ENCODE measurements at regions not wholly inside any gene's neighbourhood (a gene's known extent, or its start where the extent isn't known, plus 50 kb on each side); places are given as distances from the start of the nearest gene placed in this dataset.

DNA sequence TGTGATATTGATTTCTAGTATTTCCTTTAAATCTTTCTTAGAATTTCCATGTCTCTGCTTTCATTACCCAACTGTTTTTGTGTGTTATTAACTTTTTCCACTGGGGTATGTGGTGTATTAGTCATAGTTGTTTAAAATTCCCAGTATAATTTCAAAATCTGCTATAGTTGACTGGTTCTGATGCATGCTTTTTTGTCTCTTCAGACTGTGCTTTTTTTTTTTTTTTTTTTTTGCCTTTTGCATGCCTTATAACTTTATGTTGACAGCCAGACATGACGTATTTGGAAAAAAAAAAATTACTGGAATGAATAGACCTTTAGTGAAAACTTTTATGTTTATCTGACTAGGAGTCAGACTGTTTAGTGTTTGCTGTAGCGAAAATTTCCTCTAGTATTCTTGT, 580.4 kb downstream of the ANKRD50 start:
- H3K27ac Mint-ChIP-seq (ENCODE audit: unreplicated experiment): no peak overlapping the region
- no peaks in the 10 kb centered on the region for H3K4me1 Mint-ChIP-seq
- peaks cover 16% of the 10 kb centered on the region for H3K9me3 Mint-ChIP-seq
- no peak overlapping the region for H3K4me3 Mint-ChIP-seq
- peaks cover 15% of the 10 kb centered on the region for H3K36me3 Mint-ChIP-seq (ENCODE audit: low read depth)
- TF ChIP-seq, protein P1, sequence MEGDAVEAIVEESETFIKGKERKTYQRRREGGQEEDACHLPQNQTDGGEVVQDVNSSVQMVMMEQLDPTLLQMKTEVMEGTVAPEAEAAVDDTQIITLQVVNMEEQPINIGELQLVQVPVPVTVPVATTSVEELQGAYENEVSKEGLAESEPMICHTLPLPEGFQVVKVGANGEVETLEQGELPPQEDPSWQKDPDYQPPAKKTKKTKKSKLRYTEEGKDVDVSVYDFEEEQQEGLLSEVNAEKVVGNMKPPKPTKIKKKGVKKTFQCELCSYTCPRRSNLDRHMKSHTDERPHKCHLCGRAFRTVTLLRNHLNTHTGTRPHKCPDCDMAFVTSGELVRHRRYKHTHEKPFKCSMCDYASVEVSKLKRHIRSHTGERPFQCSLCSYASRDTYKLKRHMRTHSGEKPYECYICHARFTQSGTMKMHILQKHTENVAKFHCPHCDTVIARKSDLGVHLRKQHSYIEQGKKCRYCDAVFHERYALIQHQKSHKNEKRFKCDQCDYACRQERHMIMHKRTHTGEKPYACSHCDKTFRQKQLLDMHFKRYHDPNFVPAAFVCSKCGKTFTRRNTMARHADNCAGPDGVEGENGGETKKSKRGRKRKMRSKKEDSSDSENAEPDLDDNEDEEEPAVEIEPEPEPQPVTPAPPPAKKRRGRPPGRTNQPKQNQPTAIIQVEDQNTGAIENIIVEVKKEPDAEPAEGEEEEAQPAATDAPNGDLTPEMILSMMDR (conservative IDR thresholded peaks at IDR 0.05): no peak
- DNase-seq (ENCODE audit: low read depth, low spot score): no peak
- no peaks in the 10 kb centered on the region for H3K27me3 Mint-ChIP-seq (ENCODE audit: low read depth)

GRCh38 chr4:124133753-124134152, 578.8 kb downstream of the ANKRD50 start:
- no peak for DNase-seq (ENCODE audit: low read depth, low spot score)
- Mint-ChIP-seq H3K36me3 (ENCODE audit: low read depth) (peaks cover 17% of the 10 kb centered on the region), H3K4me1 (no peaks in the 10 kb centered on the region), H3K4me3 (no peak overlapping the region), H3K27me3 (ENCODE audit: low read depth) (no peaks in the 10 kb centered on the region), H3K9me3 (peaks cover 15% of the 10 kb centered on the region), H3K27ac (ENCODE audit: unreplicated experiment) (no peak overlapping the region)
- TF ChIP-seq, protein P1 (conservative IDR thresholded peaks at IDR 0.05): no peak

- H3K9me3 Mint-ChIP-seq: peaks cover 20% of the 10 kb centered on the region
- peaks cover 16% of the 10 kb centered on the region for H3K36me3 Mint-ChIP-seq (ENCODE audit: low read depth)
- H3K27ac Mint-ChIP-seq (ENCODE audit: unreplicated experiment): no peak overlapping the region
- TF ChIP-seq, protein P1 (conservative IDR thresholded peaks at IDR 0.05): no peak
- H3K27me3 Mint-ChIP-seq (ENCODE audit: low read depth): no peaks in the 10 kb centered on the region
- no peak overlapping the region for H3K4me3 Mint-ChIP-seq
- peaks cover 2% of the 10 kb centered on the region for H3K4me1 Mint-ChIP-seq
- no peak for DNase-seq (ENCODE audit: low read depth, low spot score)
Observed at GRCh38 chr4:124135409-124135813, 577.1 kb downstream of the ANKRD50 start.

DNA sequence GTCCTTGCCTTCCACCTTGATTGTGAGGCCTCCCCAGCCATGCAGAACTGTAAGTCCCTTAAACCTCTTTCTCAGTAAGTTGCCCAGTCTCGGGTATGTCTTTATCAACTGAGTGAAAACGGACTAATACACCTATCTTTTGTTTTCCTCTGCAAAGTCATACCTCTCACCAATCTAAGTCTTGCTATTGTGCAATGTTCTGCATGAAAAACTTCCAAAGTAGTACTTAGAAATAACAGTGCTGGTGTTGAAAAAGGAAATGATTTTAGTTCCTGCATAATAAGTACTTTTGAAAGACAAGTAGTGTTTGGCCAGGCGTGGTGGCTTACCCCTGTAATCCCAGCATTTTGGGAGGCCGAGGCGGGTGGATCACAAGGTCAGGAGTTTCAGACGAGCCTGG, 573.5 kb downstream of the ANKRD50 start:
- Mint-ChIP-seq H3K36me3 (ENCODE audit: low read depth) (peaks cover 5% of the 10 kb centered on the region), H3K27ac (ENCODE audit: unreplicated experiment) (no peak overlapping the region), H3K27me3 (ENCODE audit: low read depth) (no peaks in the 10 kb centered on the region), H3K4me1 (peaks cover 23% of the 10 kb centered on the region), H3K9me3 (peaks cover 15% of the 10 kb centered on the region), H3K4me3 (no peak overlapping the region)
- TF ChIP-seq, protein P1 (conservative IDR thresholded peaks at IDR 0.05): no peak
- no peak for DNase-seq (ENCODE audit: low read depth, low spot score)

DNA sequence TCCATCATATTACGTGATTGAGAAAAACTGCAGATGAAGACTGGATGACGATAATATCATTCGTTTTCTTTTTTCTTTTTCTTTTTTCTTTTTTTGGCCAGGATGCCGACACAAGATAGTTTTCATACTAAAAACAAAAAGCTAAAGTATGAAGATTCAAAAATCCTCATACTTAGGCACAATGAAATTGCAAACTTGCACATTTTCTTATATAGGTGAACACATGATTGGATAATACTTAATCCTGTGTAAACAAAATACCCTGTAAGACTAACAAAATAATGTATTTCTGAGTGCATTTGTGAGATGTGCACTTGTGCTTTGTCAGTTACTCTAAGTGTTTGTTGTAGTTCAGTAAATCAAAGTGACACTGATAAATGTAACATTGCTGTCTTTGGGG, 568.9 kb downstream of the ANKRD50 start:
- H3K9me3 Mint-ChIP-seq: peaks cover 13% of the 10 kb centered on the region
- TF ChIP-seq, protein P1 (conservative IDR thresholded peaks at IDR 0.05): no peak
- H3K4me1 Mint-ChIP-seq: peaks cover 29% of the 10 kb centered on the region
- H3K36me3 Mint-ChIP-seq (ENCODE audit: low read depth): peaks cover 4% of the 10 kb centered on the region
- H3K4me3 Mint-ChIP-seq: no peak overlapping the region
- DNase-seq (ENCODE audit: low read depth, low spot score): no peak
- no peaks in the 10 kb centered on the region for H3K27me3 Mint-ChIP-seq (ENCODE audit: low read depth)
- no peak overlapping the region for H3K27ac Mint-ChIP-seq (ENCODE audit: unreplicated experiment)

GRCh38 chr4:124144238-124144654, 568.3 kb downstream of the ANKRD50 start:
- Mint-ChIP-seq H3K4me1 (peaks cover 29% of the 10 kb centered on the region), H3K9me3 (peaks cover 9% of the 10 kb centered on the region), H3K27ac (ENCODE audit: unreplicated experiment) (peak overlapping the region; percentile 14), H3K27me3 (ENCODE audit: low read depth) (no peaks in the 10 kb centered on the region), H3K36me3 (ENCODE audit: low read depth) (no peaks in the 10 kb centered on the region), H3K4me3 (no peak overlapping the region)
- DNase-seq (ENCODE audit: low read depth, low spot score): no peak
- TF ChIP-seq, protein P1 (conservative IDR thresholded peaks at IDR 0.05): no peak
